ENCODE measurements at regions not wholly inside any gene's neighbourhood (a gene's known extent, or its start where the extent isn't known, plus 50 kb on each side); places are given as distances from the start of the nearest gene placed in this dataset.

DNA sequence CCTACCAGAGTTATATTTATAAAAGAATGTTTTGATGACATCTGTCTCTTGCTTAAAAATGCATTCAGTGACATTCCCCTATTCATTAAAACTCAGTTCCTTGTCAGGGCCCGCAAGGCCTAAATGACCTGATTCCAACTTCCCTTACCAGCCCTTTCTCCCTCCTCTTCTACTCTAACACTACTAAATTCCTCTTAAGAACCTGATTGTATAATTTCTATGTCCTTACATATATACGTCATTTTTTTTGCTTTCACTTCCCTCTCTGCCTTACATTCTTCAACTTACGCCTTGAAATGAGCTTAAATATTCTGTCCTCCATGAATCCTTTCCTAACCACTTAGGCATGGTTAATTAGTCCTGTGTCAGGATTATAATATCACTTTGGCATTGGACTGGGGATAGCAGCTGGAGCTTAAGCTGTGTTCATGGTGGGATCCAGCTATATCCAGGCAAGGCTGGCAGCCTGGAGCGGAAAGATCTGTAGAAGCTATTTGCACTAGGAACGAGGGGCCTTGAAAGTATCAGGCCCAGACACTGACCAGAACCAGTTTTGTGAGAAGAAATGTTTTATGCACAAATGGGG, 360.2 kb upstream of the PTBP2 start:
- Histone ChIP-seq H3K79me2 (ENCODE audit: control insufficient read depth, insufficient read depth, low read length) (no peaks in the 10 kb centered on the region), H3K9me1 (replicated peaks; ENCODE audit: control insufficient read depth, extremely low read depth, insufficient read depth, low read length) (no peaks in the 10 kb centered on the region), H4K20me1 (replicated peaks; ENCODE audit: control insufficient read depth, extremely low read depth, insufficient read depth, low read length) (no peaks in the 10 kb centered on the region), H3K9me3 (replicated peaks; ENCODE audit: control insufficient read depth, insufficient read depth, low read length) (no peaks in the 10 kb centered on the region), H3K27ac (ENCODE audit: insufficient read depth, low read depth, low read length) (no peak overlapping the region), H3K36me3 (ENCODE audit: control insufficient read depth in 2 of 2, extremely low read depth in 1 of 2, insufficient read depth in 2 of 2, low read length in 2 of 2) (no peaks in the 10 kb centered on the region), H3K4me3 (replicated peaks in 1 of 3; ENCODE audit: insufficient read depth in 1 of 3, low read depth in 1 of 3, low read length in 3 of 3) (no peak overlapping the region), H3K4me1 (ENCODE audit: control insufficient read depth, extremely low read depth, insufficient read depth, low read length) (peaks cover 39% of the 10 kb centered on the region), H3K27me3 (ENCODE audit: control insufficient read depth in 2 of 2, insufficient read depth in 2 of 2, low read length in 2 of 2) (no peaks in the 10 kb centered on the region), H3K4me2 (ENCODE audit: insufficient read depth, low read length) (no peak overlapping the region), H3K9ac (replicated peaks; ENCODE audit: extremely low read depth, insufficient read depth, low read length) (no peak overlapping the region), H2AFZ (ENCODE audit: low read depth, low read length) (no peak overlapping the region)
- ChIA-PET POLR2A (no interaction called here), CTCF (interaction anchor here (1.0 to 1.5 kb wide), 5 partner anchors 9 to 235 kb away, joined by 3 to 5 read pairs (median 3); no protein-coding TSS in a partner anchor)
- no peak for DNase-seq (ENCODE audit: low read depth, low spot score)
- dilution Hi-C loops (cut with MboI; ENCODE audit: extremely low pct_ligation_motif_present, low sequenced_read_pairs) (no loop called here), intact Hi-C loops (cut with micrococcal nuclease) (no loop called here)
- no TSS peak for BruUV-seq (replicated peaks)
- TF ChIP-seq MYC (IDR thresholded peaks at IDR 0.05; ENCODE audit: low read depth, low read length) (no peak), POLR2A (IDR thresholded peaks at IDR 0.05; ENCODE audit: low read depth, low read length) (no peak), GATA2 (IDR thresholded peaks at IDR 0.05; ENCODE audit: insufficient read depth, insufficient read length, low read depth, low read length) (no peak), POLR2AphosphoS5 (IDR thresholded peaks at IDR 0.05; ENCODE audit: insufficient read depth, low read depth, low read length) (no peak), EZH2 (IDR thresholded peaks at IDR 0.05; ENCODE audit: borderline replicate concordance, low read depth, low read length, severe bottlenecking) (no peak), FOS (IDR thresholded peaks at IDR 0.05; ENCODE audit: borderline replicate concordance, insufficient read depth, low read length) (no peak), JUN (IDR thresholded peaks at IDR 0.05; ENCODE audit: borderline replicate concordance, insufficient read depth, insufficient read length, low read depth) (no peak)
- TF ChIP-seq, protein P1, sequence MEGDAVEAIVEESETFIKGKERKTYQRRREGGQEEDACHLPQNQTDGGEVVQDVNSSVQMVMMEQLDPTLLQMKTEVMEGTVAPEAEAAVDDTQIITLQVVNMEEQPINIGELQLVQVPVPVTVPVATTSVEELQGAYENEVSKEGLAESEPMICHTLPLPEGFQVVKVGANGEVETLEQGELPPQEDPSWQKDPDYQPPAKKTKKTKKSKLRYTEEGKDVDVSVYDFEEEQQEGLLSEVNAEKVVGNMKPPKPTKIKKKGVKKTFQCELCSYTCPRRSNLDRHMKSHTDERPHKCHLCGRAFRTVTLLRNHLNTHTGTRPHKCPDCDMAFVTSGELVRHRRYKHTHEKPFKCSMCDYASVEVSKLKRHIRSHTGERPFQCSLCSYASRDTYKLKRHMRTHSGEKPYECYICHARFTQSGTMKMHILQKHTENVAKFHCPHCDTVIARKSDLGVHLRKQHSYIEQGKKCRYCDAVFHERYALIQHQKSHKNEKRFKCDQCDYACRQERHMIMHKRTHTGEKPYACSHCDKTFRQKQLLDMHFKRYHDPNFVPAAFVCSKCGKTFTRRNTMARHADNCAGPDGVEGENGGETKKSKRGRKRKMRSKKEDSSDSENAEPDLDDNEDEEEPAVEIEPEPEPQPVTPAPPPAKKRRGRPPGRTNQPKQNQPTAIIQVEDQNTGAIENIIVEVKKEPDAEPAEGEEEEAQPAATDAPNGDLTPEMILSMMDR (IDR thresholded peaks at IDR 0.05; ENCODE audit: extremely low read depth in 1 of 2, insufficient read depth in 1 of 2, low read depth in 1 of 2, low read length in 2 of 2), result no peak
- TF ChIP-seq, protein P2, sequence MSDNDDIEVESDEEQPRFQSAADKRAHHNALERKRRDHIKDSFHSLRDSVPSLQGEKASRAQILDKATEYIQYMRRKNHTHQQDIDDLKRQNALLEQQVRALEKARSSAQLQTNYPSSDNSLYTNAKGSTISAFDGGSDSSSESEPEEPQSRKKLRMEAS (IDR thresholded peaks at IDR 0.05; ENCODE audit: insufficient read depth, insufficient read length), result no peak
- FAIRE-seq, result no peak

All from endothelial cell of umbilical vein (primary cell).